ENCODE measurements at regions not wholly inside any gene's neighbourhood (a gene's known extent, or its start where the extent isn't known, plus 50 kb on each side); places are given as distances from the start of the nearest gene placed in this dataset.

- Mint-ChIP-seq H3K27ac (no peak overlapping the region), H3K4me1 (ENCODE audit: low read depth) (peaks cover 9% of the 10 kb centered on the region), H3K4me3 (ENCODE audit: low read depth) (no peak overlapping the region), H3K27me3 (peaks cover 11% of the 10 kb centered on the region), H3K9me3 (ENCODE audit: low read depth) (no peaks in the 10 kb centered on the region), H3K36me3 (ENCODE audit: insufficient read depth) (no peaks in the 10 kb centered on the region)
- no peak for TF ChIP-seq CTCF (IDR thresholded peaks at IDR 0.05; ENCODE audit: unreplicated experiment)
- no peak for DNase-seq (ENCODE audit: low spot score, unreplicated experiment)
Observed at GRCh38 chr18:32548688-32549087, 78.0 kb upstream of the GAREM1 start.

- H3K9me3 Mint-ChIP-seq (ENCODE audit: low read depth) = no peaks in the 10 kb centered on the region
- peaks cover 6% of the 10 kb centered on the region for H3K4me1 Mint-ChIP-seq (ENCODE audit: low read depth)
- H3K4me3 Mint-ChIP-seq (ENCODE audit: low read depth) = no peak overlapping the region
Observed at GRCh38 chr18:32545631-32546030, 74.9 kb upstream of the GAREM1 start.

GRCh38 chr18:32544088-32544487 is 73.4 kb upstream of the GAREM1 start:
- no peak for TF ChIP-seq CTCF (IDR thresholded peaks at IDR 0.05; ENCODE audit: unreplicated experiment)
- H3K36me3 Mint-ChIP-seq (ENCODE audit: insufficient read depth) = no peaks in the 10 kb centered on the region
- peaks cover 6% of the 10 kb centered on the region for H3K4me1 Mint-ChIP-seq (ENCODE audit: low read depth)
- peaks cover 17% of the 10 kb centered on the region for H3K27me3 Mint-ChIP-seq
- H3K27ac Mint-ChIP-seq = no peak overlapping the region
- H3K9me3 Mint-ChIP-seq (ENCODE audit: low read depth) = no peaks in the 10 kb centered on the region
- no peak for DNase-seq (ENCODE audit: low spot score, unreplicated experiment)
- H3K4me3 Mint-ChIP-seq (ENCODE audit: low read depth) = no peak overlapping the region

More at GRCh38 chr18:32545631-32546030, 74.9 kb upstream of the GAREM1 start:
- peaks cover 17% of the 10 kb centered on the region for H3K27me3 Mint-ChIP-seq
- H3K27ac Mint-ChIP-seq = no peak overlapping the region
- TF ChIP-seq CTCF (IDR thresholded peaks at IDR 0.05; ENCODE audit: unreplicated experiment) = no peak
- no peak for DNase-seq (ENCODE audit: low spot score, unreplicated experiment)
- no peaks in the 10 kb centered on the region for H3K36me3 Mint-ChIP-seq (ENCODE audit: insufficient read depth)

- TF ChIP-seq CTCF (IDR thresholded peaks at IDR 0.05; ENCODE audit: unreplicated experiment) = no peak
- H3K9me3 Mint-ChIP-seq (ENCODE audit: low read depth) = no peaks in the 10 kb centered on the region
- H3K4me1 Mint-ChIP-seq (ENCODE audit: low read depth) = no peaks in the 10 kb centered on the region
- no peak for DNase-seq (ENCODE audit: low spot score, unreplicated experiment)
- no peaks in the 10 kb centered on the region for H3K36me3 Mint-ChIP-seq (ENCODE audit: insufficient read depth)
- no peak overlapping the region for H3K4me3 Mint-ChIP-seq (ENCODE audit: low read depth)
- H3K27me3 Mint-ChIP-seq = peaks cover 17% of the 10 kb centered on the region
- H3K27ac Mint-ChIP-seq = no peak overlapping the region
Observed at GRCh38 chr18:32542221-32542798, 71.6 kb upstream of the GAREM1 start.

- DNase-seq (ENCODE audit: low spot score, unreplicated experiment) = no peak
- TF ChIP-seq CTCF (IDR thresholded peaks at IDR 0.05; ENCODE audit: unreplicated experiment) = no peak
- Mint-ChIP-seq H3K36me3 (ENCODE audit: insufficient read depth) (no peaks in the 10 kb centered on the region), H3K27ac (no peak overlapping the region), H3K4me1 (ENCODE audit: low read depth) (peaks cover 6% of the 10 kb centered on the region), H3K27me3 (no peaks in the 10 kb centered on the region), H3K9me3 (ENCODE audit: low read depth) (peaks cover 3% of the 10 kb centered on the region), H3K4me3 (ENCODE audit: low read depth) (no peak overlapping the region)
Observed at GRCh38 chr18:32530947-32531651, 60.4 kb upstream of the GAREM1 start.

All from progenitor cell of endocrine pancreas (in vitro differentiated cells).